SU-DHL-6 (cell line): ENCODE measurements at regions not wholly inside any gene's neighbourhood (a gene's known extent, or its start where the extent isn't known, plus 50 kb on each side); places are given as distances from the start of the nearest gene placed in this dataset.

Experiments
- H2AFZ ChIP-seq: fragments of 200-600 bp; sonication (generic); 2 replicates; pipeline ENCODE4 v1.6.1; 2014; ENCODE audit warnings: low read depth, mild to moderate bottlenecking, moderate library complexity, mixed read lengths, antibody characterized with exemption, low read length; ENCODE audit not compliant: severe bottlenecking
- H3F3A ChIP-seq: fragments of 200-600 bp; shearing (Covaris generic); 2 replicates; pipeline ENCODE4 v1.6.0; 2016; ENCODE audit warnings: antibody characterized with exemption, mild to moderate bottlenecking; ENCODE audit not compliant: insufficient read depth
- H3K27ac ChIP-seq: fragments of 200-600 bp; sonication (generic); 2 replicates; pipeline ENCODE4 v1.5.1; 2016; ENCODE audit warnings: low read depth, mild to moderate bottlenecking, low read length, moderate library complexity, mixed read lengths
- H3K27me3 ChIP-seq: fragments of 200-600 bp; sonication (generic), shearing (Covaris generic); 2 replicates; pipeline ENCODE4 v1.6.0; 2014; ENCODE audit warnings: mild to moderate bottlenecking, low read length
- H3K36me3 ChIP-seq: fragments of 200-600 bp; sonication (generic); 2 replicates; pipeline ENCODE4 v1.6.1; 2014; ENCODE audit warnings: mild to moderate bottlenecking, low read length, mixed read lengths
- H3K4me2 ChIP-seq: fragments of 300-600, 200-600 bp; shearing (Covaris generic), sonication (generic); 2 replicates; pipeline ENCODE4 v1.6.0; 2014; ENCODE audit warnings: low read length, low read depth, mild to moderate bottlenecking; ENCODE audit not compliant: poor library complexity, severe bottlenecking
- H3K4me3 ChIP-seq: fragments of 200-600 bp; sonication (generic); 2 replicates; pipeline ENCODE4 v1.5.1; 2014; ENCODE audit warnings: antibody characterized with exemption, low read length, mild to moderate bottlenecking, mixed read lengths; ENCODE audit not compliant: insufficient read depth, poor library complexity, severe bottlenecking
- H3K79me2 ChIP-seq: fragments of 200-600 bp; sonication (generic); 2 replicates; pipeline ENCODE4 v1.6.1; 2014; ENCODE audit warnings: mild to moderate bottlenecking, low read length, moderate library complexity; ENCODE audit not compliant: insufficient read depth
- H3K9ac ChIP-seq: fragments of 200-600 bp; sonication (generic); 2 replicates; pipeline ENCODE4 v1.7.0; 2014; ENCODE audit warnings: mild to moderate bottlenecking, low read length
- H3K9me2 ChIP-seq: fragments of 200-600 bp; sonication (generic); replicated peaks from 2 replicates; pipeline ENCODE4 v1.6.1; 2014; ENCODE audit warnings: low read length; ENCODE audit not compliant: insufficient read depth
- H3K9me3 ChIP-seq: fragments of 200-600 bp; sonication (generic); 2 replicates; pipeline ENCODE4 v1.6.1; 2014; ENCODE audit warnings: low read length, mixed read lengths; ENCODE audit not compliant: insufficient read depth
- H4K20me1 ChIP-seq: fragments of 200-600 bp; sonication (generic); 2 replicates; pipeline ENCODE4 v1.6.1; 2014; ENCODE audit warnings: low read depth, mild to moderate bottlenecking, antibody characterized with exemption, low read length, moderate library complexity, mixed read lengths
- CTCF ChIP-seq: fragments of 200-600 bp; sonication (generic); IDR thresholded peaks from one replicate; pipeline ENCODE4 v1.5.1; 2017; ENCODE audit warnings: antibody characterized with exemption, mild to moderate bottlenecking, low read length, moderate library complexity; ENCODE audit not compliant: insufficient read depth, poor library complexity, severe bottlenecking
- EZH2phosphoT487 ChIP-seq: fragments of 200-600 bp; sonication (generic), shearing (Covaris generic); conservative IDR thresholded peaks from 2 replicates; pipeline ENCODE4 v1.6.1; 2018; ENCODE audit warnings: mild to moderate bottlenecking, antibody characterized with exemption, low read length, moderate library complexity, mixed read lengths

- no peaks in the 10 kb centered on the region for H3F3A ChIP-seq
- H3K4me3 ChIP-seq: no peak overlapping the region
- H3K9me3 ChIP-seq: no peaks in the 10 kb centered on the region
- no peaks in the 10 kb centered on the region for H3K9me2 ChIP-seq
- H3K9ac ChIP-seq: no peak overlapping the region
- H2AFZ ChIP-seq: no peak overlapping the region
- no peak for TF ChIP-seq EZH2phosphoT487
- TF ChIP-seq CTCF: no peak
- no peaks in the 10 kb centered on the region for H3K79me2 ChIP-seq
- H4K20me1 ChIP-seq: no peaks in the 10 kb centered on the region
- H3K27me3 ChIP-seq: no peaks in the 10 kb centered on the region
- no peak overlapping the region for H3K4me2 ChIP-seq
- no peaks in the 10 kb centered on the region for H3K36me3 ChIP-seq
- no peak overlapping the region for H3K27ac ChIP-seq
Observed at GRCh38 chr9:28456861-28457260, 883.6 kb upstream of the C9orf72 start.

GRCh38 chr9:28464481-28465216 is 891.4 kb upstream of the C9orf72 start:
- TF ChIP-seq CTCF (no peak), EZH2phosphoT487 (no peak)
- H3K9ac ChIP-seq: no peak overlapping the region
- H3K9me3 ChIP-seq: 0 out of 2 replicates have a peak, but pooled peaks cover 3% of the 10 kb centered on the region
- H3K36me3 ChIP-seq: no peaks in the 10 kb centered on the region
- H3K4me3 ChIP-seq: no peak overlapping the region
- no peak overlapping the region for H3K4me2 ChIP-seq
- no peaks in the 10 kb centered on the region for H3K9me2 ChIP-seq
- H3F3A ChIP-seq: no peaks in the 10 kb centered on the region
- no peaks in the 10 kb centered on the region for H4K20me1 ChIP-seq
- no peak overlapping the region for H3K27ac ChIP-seq
- H2AFZ ChIP-seq: no peak overlapping the region
- H3K27me3 ChIP-seq: no peaks in the 10 kb centered on the region
- no peaks in the 10 kb centered on the region for H3K79me2 ChIP-seq

- no peaks in the 10 kb centered on the region for H4K20me1 ChIP-seq
- no peak overlapping the region for H3K4me2 ChIP-seq
- no peaks in the 10 kb centered on the region for H3K36me3 ChIP-seq
- no peaks in the 10 kb centered on the region for H3K9me2 ChIP-seq
- no peak overlapping the region for H3K9ac ChIP-seq
- no peaks in the 10 kb centered on the region for H3K27me3 ChIP-seq
- H3K9me3 ChIP-seq: 0 out of 2 replicates have a peak, but pooled peaks cover 3% of the 10 kb centered on the region
- no peak overlapping the region for H3K4me3 ChIP-seq
- no peaks in the 10 kb centered on the region for H3F3A ChIP-seq
- H3K79me2 ChIP-seq: no peaks in the 10 kb centered on the region
- no peak overlapping the region for H2AFZ ChIP-seq
- TF ChIP-seq CTCF: no peak
- TF ChIP-seq EZH2phosphoT487: no peak
- no peak overlapping the region for H3K27ac ChIP-seq
Observed at GRCh38 chr9:28471261-28471660, 898.0 kb upstream of the C9orf72 start.
